Calu3 (cell line): ENCODE measurements at regions not wholly inside any gene's neighbourhood (a gene's known extent, or its start where the extent isn't known, plus 50 kb on each side); places are given as distances from the start of the nearest gene placed in this dataset.

Experiments
- BruUV-seq: library from RNA; stranded (reverse); fragments of 400-500 nt; replicated peaks from 2 replicates; lab custom pipeline; 2021; lab: Mats Ljungman, UMichigan
- CTCF ChIA-PET: fragments of 300-600 bp; sonication (Branson Sonifier 250); formaldehyde crosslinking; loops from one replicate; lab custom pipeline; 2022; ENCODE audit warnings: antibody characterized with exemption; lab: Charles Lee
- DNase-seq: peaks from one replicate; pipeline ENCODE4 v3.0.0; 2022
- H3K27ac Mint-ChIP-seq: one replicate; pipeline ENCODE4 v1.8.0; 2022; ENCODE audit warnings: mixed read lengths; ENCODE audit not compliant: unreplicated experiment
- H3K27me3 Mint-ChIP-seq: one replicate; pipeline ENCODE4 v1.8.0; 2022; ENCODE audit warnings: mixed read lengths; ENCODE audit not compliant: unreplicated experiment
- H3K36me3 Mint-ChIP-seq: one replicate; pipeline ENCODE4 v1.8.0; 2022; ENCODE audit warnings: mild to moderate bottlenecking, moderate library complexity, mixed read lengths; ENCODE audit not compliant: insufficient read depth, unreplicated experiment
- H3K4me1 Mint-ChIP-seq: one replicate; pipeline ENCODE4 v1.8.0; 2022; ENCODE audit warnings: mild to moderate bottlenecking, low read depth, mixed read lengths; ENCODE audit not compliant: unreplicated experiment
- H3K4me3 Mint-ChIP-seq: one replicate; pipeline ENCODE4 v1.8.0; 2022; ENCODE audit warnings: mild to moderate bottlenecking, low read depth, moderate library complexity, mixed read lengths; ENCODE audit not compliant: unreplicated experiment
- H3K9me3 Mint-ChIP-seq: one replicate; pipeline ENCODE4 v1.8.0; 2022; ENCODE audit warnings: low read depth, mixed read lengths; ENCODE audit not compliant: unreplicated experiment
- intact Hi-C: fragments of 100-400 bp; cut with micrococcal nuclease; formaldehyde crosslinking; loops from one replicate; pipeline ENCODE4 v1.10.0; 2022; ENCODE audit not compliant: unreplicated experiment
- TF ChIP-seq, protein P1 (sequence below): fragments of 200-600 bp; IDR thresholded peaks from one replicate; pipeline ENCODE4 v1.8.0; 2022; ENCODE audit warnings: antibody characterized with exemption; ENCODE audit not compliant: unreplicated experiment

DNA sequence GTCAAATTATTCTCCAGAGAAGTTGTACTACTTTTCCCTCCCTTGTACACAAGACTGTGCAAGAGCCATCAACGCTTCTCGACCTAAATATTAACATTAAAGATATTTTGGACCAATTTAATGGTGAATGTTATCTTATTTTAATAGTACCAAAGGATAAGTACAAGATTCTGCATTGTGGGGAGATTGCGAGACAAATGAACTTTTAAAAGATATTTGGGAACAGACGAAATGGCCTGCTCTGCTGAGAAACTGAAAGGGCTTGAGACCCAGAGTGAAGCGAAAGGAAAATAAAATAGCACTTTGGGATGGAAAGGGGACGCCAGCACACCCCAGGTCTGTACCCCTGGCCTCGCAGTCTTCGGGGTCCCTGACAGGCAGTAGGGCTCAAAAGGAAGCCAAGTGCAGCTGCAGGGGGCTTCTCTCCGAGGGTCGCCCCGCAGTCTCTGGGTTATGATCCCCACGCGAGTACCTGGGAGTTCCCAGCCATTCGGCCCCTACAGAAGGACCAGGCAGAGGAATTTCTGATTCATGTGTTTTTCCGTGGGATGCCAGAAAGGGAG is 97.6 kb upstream of the VGLL3 start:
- intact Hi-C loops: loop anchor here (5.0 to 10.0 kb wide), 3 partner anchors 139 to 916 kb away; partner anchors contain the start of gene CHMP2B
- Mint-ChIP-seq H3K4me1 (peaks cover 18% of the 10 kb centered on the region), H3K27ac (peak overlapping the region; percentile 91), H3K36me3 (peaks cover 16% of the 10 kb centered on the region), H3K4me3 (peak overlapping the region; percentile 81), H3K27me3 (no peaks in the 10 kb centered on the region), H3K9me3 (no peaks in the 10 kb centered on the region)
- DNase-seq: no peak
- CTCF ChIA-PET: no interaction called here
- TF ChIP-seq, protein P1, sequence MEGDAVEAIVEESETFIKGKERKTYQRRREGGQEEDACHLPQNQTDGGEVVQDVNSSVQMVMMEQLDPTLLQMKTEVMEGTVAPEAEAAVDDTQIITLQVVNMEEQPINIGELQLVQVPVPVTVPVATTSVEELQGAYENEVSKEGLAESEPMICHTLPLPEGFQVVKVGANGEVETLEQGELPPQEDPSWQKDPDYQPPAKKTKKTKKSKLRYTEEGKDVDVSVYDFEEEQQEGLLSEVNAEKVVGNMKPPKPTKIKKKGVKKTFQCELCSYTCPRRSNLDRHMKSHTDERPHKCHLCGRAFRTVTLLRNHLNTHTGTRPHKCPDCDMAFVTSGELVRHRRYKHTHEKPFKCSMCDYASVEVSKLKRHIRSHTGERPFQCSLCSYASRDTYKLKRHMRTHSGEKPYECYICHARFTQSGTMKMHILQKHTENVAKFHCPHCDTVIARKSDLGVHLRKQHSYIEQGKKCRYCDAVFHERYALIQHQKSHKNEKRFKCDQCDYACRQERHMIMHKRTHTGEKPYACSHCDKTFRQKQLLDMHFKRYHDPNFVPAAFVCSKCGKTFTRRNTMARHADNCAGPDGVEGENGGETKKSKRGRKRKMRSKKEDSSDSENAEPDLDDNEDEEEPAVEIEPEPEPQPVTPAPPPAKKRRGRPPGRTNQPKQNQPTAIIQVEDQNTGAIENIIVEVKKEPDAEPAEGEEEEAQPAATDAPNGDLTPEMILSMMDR: no peak
- no TSS peak for BruUV-seq

DNA sequence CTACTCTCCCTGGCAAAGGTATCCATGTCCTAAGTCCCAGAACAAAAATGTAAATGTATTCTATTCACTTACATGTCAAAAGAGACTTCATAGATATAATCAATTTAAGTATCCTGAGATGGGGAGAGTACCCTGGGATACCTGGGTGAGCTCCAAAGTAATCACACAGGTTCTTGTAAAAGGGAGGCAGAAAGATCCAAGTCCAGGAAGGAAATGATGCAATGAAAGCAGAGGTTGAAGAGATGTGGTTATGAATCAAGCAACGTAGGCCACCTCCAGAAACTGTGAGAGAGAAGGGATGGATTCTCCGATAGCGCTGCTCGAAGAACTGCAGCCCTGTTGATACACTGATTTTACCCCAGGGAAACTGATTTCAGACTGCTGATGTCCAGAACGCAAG is 93.9 kb upstream of the VGLL3 start:
- Mint-ChIP-seq H3K9me3 (no peaks in the 10 kb centered on the region), H3K27ac (peak overlapping the region; percentile 31), H3K27me3 (no peaks in the 10 kb centered on the region), H3K4me3 (no peak overlapping the region), H3K36me3 (peaks cover 16% of the 10 kb centered on the region), H3K4me1 (peaks cover 18% of the 10 kb centered on the region)
- BruUV-seq: no TSS peak
- no peak for DNase-seq
- intact Hi-C loops: loop anchor here (5.0 to 10.0 kb wide), 5 partner anchors 82 to 920 kb away; partner anchors contain the start of genes CHMP2B and VGLL3
- CTCF ChIA-PET: interaction anchor here (0.7 to 1.1 kb wide), 2 partner anchors 78 to 96 kb away, joined by 3 to 5 read pairs; no protein-coding TSS in a partner anchor
- TF ChIP-seq, protein P1: no peak

DNA sequence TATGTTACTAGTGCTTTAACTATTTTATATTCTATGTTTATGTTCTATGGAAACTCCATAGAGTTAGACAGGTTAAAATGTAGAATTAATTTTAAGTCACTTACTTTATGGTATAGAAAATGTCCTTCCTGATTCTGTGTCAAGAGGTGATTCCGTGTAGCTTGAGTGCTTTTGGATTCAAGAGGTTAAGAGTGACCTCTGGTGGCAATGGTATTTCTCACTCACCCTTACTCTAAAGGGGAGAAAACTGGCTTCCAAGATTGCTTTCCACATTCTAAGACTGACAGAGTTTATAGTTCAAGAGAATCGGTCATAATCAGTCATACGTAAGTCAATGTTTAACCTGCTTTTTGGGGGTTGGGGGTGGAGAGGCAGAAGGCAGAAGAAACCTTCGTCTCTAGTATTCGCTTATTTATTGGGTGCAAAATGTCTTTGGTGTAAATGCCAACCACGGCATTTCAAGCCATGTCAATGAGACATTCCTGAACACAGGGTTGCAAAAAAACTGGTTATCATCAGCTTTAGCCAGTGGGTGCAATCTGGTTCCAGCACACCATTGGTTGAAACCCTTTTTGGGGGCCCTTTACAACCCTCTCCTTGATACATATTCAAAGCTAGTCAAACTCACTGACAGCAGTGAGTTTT is 92.0 kb upstream of the VGLL3 start:
- Mint-ChIP-seq H3K4me3 (no peak overlapping the region), H3K4me1 (peaks cover 18% of the 10 kb centered on the region), H3K27me3 (no peaks in the 10 kb centered on the region), H3K27ac (no peak overlapping the region), H3K36me3 (no peaks in the 10 kb centered on the region), H3K9me3 (no peaks in the 10 kb centered on the region)
- TF ChIP-seq, protein P1: peak; percentile 28
- no TSS peak for BruUV-seq
- intact Hi-C loops: loop anchor here (1.0 to 10.0 kb wide), 8 partner anchors 76 to 922 kb away; partner anchors contain the start of gene VGLL3
- DNase-seq: peak; percentile 56
- CTCF ChIA-PET: interaction anchor here (1.3 to 1.6 kb wide), 5 partner anchors 76 to 308 kb away, joined by 3 to 12 read pairs (median 7); partner anchors contain the start of gene VGLL3

DNA sequence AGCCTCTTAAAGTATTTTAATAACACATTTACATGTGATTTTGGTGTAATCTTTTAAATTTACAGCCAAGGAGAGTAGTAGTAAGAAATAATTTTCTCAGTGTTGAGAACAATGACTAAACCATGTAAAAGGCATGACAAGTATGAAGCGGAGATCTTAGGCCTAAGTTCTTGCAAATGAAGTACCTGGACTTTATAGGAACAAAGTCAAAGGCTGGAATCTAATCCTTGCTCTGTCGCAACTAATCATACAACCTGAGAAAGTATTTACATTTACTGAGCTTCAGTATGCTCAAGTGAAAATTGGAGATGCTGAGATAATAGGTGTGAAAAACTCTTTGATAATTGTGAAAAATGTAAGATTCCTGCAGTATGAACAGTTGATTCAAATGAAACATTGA is 86.4 kb upstream of the VGLL3 start:
- H3K4me1 Mint-ChIP-seq: peaks cover 12% of the 10 kb centered on the region
- no peak overlapping the region for H3K4me3 Mint-ChIP-seq
- intact Hi-C loops: loop anchor here (5.0 kb wide), 1 partner anchor 50 kb away; no protein-coding TSS in a partner anchor
- TF ChIP-seq, protein P1: no peak
- CTCF ChIA-PET: no interaction called here
- no peak for DNase-seq
- H3K9me3 Mint-ChIP-seq: no peaks in the 10 kb centered on the region
- no peak overlapping the region for H3K27ac Mint-ChIP-seq
- BruUV-seq: no TSS peak
- no peaks in the 10 kb centered on the region for H3K27me3 Mint-ChIP-seq
- H3K36me3 Mint-ChIP-seq: no peaks in the 10 kb centered on the region
